K562 (cell line): ENCODE measurements at regions not wholly inside any gene's neighbourhood (a gene's known extent, or its start where the extent isn't known, plus 50 kb on each side); places are given as distances from the start of the nearest gene placed in this dataset.

Source experiments
- EP300 ChIP-seq: IDR thresholded peaks from 2 replicates; pipeline ENCODE4 v1.6.1; 2012; ENCODE audit warnings: low read length, improper control_type of control experiment
- MXI1 ChIP-seq: IDR thresholded peaks from 2 replicates; pipeline ENCODE4 v1.6.1; 2011; ENCODE audit warnings: low read depth, mild to moderate bottlenecking, improper control_type of control experiment, low read length
- POLR2A ChIP-seq: fragments of 450-650 bp; conservative IDR thresholded peaks from 2 replicates; pipeline ENCODE4 v1.6.1; 2016
- TCF3 ChIP-seq: sonication (generic); formaldehyde crosslinking; IDR thresholded peaks from 2 replicates; pipeline ENCODE4 v1.4.0; 2020; ENCODE audit warnings: mild to moderate bottlenecking, missing genetic modification reagents
- YY1 ChIP-seq, 3 experiments: IDR thresholded peaks; 2 replicates each; pipeline ENCODE4 v1.6.1; 2011; ENCODE audit warnings: low read length in 2 of 3, mild to moderate bottlenecking in 2 of 3, moderate library complexity in 2 of 3, borderline replicate concordance in 1 of 3, control low read depth in 1 of 3, low read depth in 1 of 3; ENCODE audit not compliant: insufficient read depth in 3 of 3, insufficient replicate concordance in 2 of 3, control insufficient read depth in 1 of 3, insufficient read length in 1 of 3; ENCODE audit errors: extremely low read depth in 1 of 3
- TF ChIP-seq, protein P1 (sequence below), 2 experiments: fragments of 450-650 bp in 1 of 2; sonication (generic) in 1 of 2; formaldehyde crosslinking in 1 of 2; IDR thresholded peaks; 2 replicates each; pipeline versions ENCODE4 v1.7.1 to v1.9.0; 2016 to 2022; ENCODE audit warnings: inconsistent platforms in 1 of 2, mild to moderate bottlenecking in 1 of 2, missing genetic modification reagents in 1 of 2
- TF ChIP-seq, protein P2 (sequence below), 3 experiments: IDR thresholded peaks in 2 of 3; conservative IDR thresholded peaks in 1 of 3; 2 replicates each; pipeline ENCODE4 v1.5.1; 2011 to 2012; ENCODE audit warnings: low read length in 3 of 3, mild to moderate bottlenecking in 3 of 3, control low read depth in 2 of 3, improper control_type of control experiment in 1 of 3, inconsistent platforms in 1 of 3, low read depth in 1 of 3, mixed read lengths in 1 of 3, moderate library complexity in 1 of 3; ENCODE audit not compliant: insufficient read depth in 2 of 3
- TF ChIP-seq, protein P3 (sequence below): fragments of 250-450 bp; sonication (Bioruptor Pico); IDR thresholded peaks from 2 replicates; pipeline ENCODE4 v1.5.1; 2021; ENCODE audit warnings: mild to moderate bottlenecking
- TF ChIP-seq, protein P4 (sequence below): sonication (generic); formaldehyde crosslinking; IDR thresholded peaks from 2 replicates; pipeline ENCODE4 v1.8.0; 2022; ENCODE audit warnings: mild to moderate bottlenecking, missing genetic modification reagents, borderline replicate concordance

DNA sequence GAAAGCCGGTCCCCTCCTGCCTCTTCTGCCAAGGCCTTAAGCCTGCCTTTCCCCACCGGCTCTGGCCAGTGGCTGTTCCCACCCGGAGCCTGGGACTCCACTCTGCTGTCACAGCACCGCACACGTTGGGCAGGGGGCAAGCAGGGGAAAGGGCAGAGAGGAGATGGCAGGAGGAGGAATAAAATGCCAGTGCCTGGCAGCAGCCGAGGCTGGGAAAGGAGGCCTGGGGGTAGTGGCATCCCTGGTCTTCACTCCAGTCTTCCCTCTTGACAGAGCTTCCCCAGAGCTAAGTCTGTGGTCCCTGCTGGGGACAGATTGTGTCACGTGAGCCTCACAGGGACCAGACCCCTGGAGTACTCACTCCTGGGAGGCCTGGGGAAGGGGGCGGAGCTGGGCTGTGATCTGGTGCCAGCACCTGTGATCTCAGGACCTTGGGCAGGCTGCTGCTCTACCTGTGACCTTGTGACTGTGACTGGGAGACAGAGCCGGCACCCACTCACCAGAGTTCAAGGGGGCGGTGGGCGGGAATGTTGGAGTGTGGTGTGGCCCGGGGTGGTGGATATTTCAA, 97.2 kb upstream of the GSE1 start:
- no peak for TF ChIP-seq TCF3 (CRISPR knock-in tag)
- TF ChIP-seq, protein P1, sequence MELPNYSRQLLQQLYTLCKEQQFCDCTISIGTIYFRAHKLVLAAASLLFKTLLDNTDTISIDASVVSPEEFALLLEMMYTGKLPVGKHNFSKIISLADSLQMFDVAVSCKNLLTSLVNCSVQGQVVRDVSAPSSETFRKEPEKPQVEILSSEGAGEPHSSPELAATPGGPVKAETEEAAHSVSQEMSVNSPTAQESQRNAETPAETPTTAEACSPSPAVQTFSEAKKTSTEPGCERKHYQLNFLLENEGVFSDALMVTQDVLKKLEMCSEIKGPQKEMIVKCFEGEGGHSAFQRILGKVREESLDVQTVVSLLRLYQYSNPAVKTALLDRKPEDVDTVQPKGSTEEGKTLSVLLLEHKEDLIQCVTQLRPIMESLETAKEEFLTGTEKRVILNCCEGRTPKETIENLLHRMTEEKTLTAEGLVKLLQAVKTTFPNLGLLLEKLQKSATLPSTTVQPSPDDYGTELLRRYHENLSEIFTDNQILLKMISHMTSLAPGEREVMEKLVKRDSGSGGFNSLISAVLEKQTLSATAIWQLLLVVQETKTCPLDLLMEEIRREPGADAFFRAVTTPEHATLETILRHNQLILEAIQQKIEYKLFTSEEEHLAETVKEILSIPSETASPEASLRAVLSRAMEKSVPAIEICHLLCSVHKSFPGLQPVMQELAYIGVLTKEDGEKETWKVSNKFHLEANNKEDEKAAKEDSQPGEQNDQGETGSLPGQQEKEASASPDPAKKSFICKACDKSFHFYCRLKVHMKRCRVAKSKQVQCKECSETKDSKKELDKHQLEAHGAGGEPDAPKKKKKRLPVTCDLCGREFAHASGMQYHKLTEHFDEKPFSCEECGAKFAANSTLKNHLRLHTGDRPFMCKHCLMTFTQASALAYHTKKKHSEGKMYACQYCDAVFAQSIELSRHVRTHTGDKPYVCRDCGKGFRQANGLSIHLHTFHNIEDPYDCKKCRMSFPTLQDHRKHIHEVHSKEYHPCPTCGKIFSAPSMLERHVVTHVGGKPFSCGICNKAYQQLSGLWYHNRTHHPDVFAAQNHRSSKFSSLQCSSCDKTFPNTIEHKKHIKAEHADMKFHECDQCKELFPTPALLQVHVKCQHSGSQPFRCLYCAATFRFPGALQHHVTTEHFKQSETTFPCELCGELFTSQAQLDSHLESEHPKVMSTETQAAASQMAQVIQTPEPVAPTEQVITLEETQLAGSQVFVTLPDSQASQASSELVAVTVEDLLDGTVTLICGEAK (IDR thresholded peaks at IDR 0.05): no peak
- TF ChIP-seq, protein P1 (CRISPR knock-in tag; IDR thresholded peaks at IDR 0.05): no peak
- TF ChIP-seq POLR2A: no peak
- no peak for TF ChIP-seq MXI1
- TF ChIP-seq, protein P2, sequence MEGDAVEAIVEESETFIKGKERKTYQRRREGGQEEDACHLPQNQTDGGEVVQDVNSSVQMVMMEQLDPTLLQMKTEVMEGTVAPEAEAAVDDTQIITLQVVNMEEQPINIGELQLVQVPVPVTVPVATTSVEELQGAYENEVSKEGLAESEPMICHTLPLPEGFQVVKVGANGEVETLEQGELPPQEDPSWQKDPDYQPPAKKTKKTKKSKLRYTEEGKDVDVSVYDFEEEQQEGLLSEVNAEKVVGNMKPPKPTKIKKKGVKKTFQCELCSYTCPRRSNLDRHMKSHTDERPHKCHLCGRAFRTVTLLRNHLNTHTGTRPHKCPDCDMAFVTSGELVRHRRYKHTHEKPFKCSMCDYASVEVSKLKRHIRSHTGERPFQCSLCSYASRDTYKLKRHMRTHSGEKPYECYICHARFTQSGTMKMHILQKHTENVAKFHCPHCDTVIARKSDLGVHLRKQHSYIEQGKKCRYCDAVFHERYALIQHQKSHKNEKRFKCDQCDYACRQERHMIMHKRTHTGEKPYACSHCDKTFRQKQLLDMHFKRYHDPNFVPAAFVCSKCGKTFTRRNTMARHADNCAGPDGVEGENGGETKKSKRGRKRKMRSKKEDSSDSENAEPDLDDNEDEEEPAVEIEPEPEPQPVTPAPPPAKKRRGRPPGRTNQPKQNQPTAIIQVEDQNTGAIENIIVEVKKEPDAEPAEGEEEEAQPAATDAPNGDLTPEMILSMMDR (IDR thresholded peaks at IDR 0.05 in 2 of 3, conservative IDR thresholded peaks at IDR 0.05 in 1 of 3; ENCODE audit: insufficient read depth in 2 of 3, low read depth in 1 of 3, low read length in 3 of 3): no peak
- TF ChIP-seq YY1 (IDR thresholded peaks at IDR 0.05; ENCODE audit: borderline replicate concordance in 1 of 3, control insufficient read depth in 1 of 3, extremely low read depth in 1 of 3, insufficient read depth in 3 of 3, insufficient read length in 1 of 3, insufficient replicate concordance in 2 of 3, low read depth in 1 of 3, low read length in 2 of 3): no peak
- TF ChIP-seq, protein P3, sequence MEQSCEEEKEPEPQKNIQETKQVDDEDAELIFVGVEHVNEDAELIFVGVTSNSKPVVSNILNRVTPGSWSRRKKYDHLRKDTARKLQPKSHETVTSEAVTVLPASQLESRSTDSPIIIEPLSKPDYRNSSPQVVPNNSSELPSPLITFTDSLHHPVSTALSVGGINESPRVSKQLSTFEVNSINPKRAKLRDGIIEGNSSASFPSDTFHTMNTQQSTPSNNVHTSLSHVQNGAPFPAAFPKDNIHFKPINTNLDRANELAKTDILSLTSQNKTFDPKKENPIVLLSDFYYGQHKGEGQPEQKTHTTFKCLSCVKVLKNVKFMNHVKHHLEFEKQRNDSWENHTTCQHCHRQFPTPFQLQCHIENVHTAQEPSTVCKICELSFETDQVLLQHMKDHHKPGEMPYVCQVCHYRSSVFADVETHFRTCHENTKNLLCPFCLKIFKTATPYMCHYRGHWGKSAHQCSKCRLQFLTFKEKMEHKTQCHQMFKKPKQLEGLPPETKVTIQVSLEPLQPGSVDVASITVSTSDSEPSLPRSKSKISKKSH (CRISPR knock-in tag): no peak
- TF ChIP-seq EP300: no peak
- TF ChIP-seq, protein P4, sequence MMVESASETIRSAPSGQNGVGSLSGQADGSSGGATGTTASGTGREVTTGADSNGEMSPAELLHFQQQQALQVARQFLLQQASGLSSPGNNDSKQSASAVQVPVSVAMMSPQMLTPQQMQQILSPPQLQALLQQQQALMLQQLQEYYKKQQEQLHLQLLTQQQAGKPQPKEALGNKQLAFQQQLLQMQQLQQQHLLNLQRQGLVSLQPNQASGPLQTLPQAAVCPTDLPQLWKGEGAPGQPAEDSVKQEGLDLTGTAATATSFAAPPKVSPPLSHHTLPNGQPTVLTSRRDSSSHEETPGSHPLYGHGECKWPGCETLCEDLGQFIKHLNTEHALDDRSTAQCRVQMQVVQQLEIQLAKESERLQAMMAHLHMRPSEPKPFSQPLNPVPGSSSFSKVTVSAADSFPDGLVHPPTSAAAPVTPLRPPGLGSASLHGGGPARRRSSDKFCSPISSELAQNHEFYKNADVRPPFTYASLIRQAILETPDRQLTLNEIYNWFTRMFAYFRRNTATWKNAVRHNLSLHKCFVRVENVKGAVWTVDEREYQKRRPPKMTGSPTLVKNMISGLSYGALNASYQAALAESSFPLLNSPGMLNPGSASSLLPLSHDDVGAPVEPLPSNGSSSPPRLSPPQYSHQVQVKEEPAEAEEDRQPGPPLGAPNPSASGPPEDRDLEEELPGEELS (CRISPR knock-in tag): no peak
